ENCODE measurements at regions not wholly inside any gene's neighbourhood (a gene's known extent, or its start where the extent isn't known, plus 50 kb on each side); places are given as distances from the start of the nearest gene placed in this dataset.
A peak's percentile ranks its signal among the peaks of the same experiment; 100 is the strongest.

DNA sequence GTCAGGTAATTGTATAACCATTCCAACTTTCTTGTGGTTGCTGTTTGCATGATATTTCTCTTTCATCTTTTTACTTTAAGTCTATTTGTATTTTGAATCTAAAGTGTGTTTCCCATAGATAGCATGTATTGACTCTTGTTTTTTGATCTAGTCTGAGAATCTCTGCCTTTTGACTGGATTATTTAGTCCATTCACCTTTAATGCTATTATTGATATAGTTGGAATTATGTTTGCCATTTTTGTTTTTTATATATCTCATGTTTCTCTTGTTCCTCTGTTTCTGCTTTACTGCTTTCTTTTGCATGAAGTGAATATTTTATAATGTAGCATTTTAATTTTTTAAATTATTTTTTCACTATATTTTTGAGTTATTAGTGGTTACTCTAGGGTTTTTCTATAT lies 103.9 kb upstream of the PMCH start:
- no peaks in the 10 kb centered on the region for H3K9me2 ChIP-seq (ENCODE audit: insufficient read depth, low read length)
- no peak for TF ChIP-seq EZH2phosphoT487 (IDR thresholded peaks at IDR 0.05; ENCODE audit: borderline replicate concordance, low read depth, low read length)
- TF ChIP-seq, protein P1, sequence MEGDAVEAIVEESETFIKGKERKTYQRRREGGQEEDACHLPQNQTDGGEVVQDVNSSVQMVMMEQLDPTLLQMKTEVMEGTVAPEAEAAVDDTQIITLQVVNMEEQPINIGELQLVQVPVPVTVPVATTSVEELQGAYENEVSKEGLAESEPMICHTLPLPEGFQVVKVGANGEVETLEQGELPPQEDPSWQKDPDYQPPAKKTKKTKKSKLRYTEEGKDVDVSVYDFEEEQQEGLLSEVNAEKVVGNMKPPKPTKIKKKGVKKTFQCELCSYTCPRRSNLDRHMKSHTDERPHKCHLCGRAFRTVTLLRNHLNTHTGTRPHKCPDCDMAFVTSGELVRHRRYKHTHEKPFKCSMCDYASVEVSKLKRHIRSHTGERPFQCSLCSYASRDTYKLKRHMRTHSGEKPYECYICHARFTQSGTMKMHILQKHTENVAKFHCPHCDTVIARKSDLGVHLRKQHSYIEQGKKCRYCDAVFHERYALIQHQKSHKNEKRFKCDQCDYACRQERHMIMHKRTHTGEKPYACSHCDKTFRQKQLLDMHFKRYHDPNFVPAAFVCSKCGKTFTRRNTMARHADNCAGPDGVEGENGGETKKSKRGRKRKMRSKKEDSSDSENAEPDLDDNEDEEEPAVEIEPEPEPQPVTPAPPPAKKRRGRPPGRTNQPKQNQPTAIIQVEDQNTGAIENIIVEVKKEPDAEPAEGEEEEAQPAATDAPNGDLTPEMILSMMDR (conservative IDR thresholded peaks at IDR 0.05; ENCODE audit: low read length), result no peak
- ChIA-PET POLR2A (no interaction called here), CTCF (ENCODE audit: unreplicated experiment) (no interaction called here)
- no peak overlapping the region for H3K27ac ChIP-seq (ENCODE audit: low read depth, low read length, poor library complexity, severe bottlenecking)
- H3K4me1 ChIP-seq (ENCODE audit: insufficient read depth, low read length, poor library complexity, severe bottlenecking), result no peaks in the 10 kb centered on the region
- no peaks in the 10 kb centered on the region for H4K20me1 ChIP-seq (ENCODE audit: insufficient read depth, low read length)
- H3K9me3 ChIP-seq (ENCODE audit: low read length), result no peaks in the 10 kb centered on the region
- no peak overlapping the region for H3K4me3 ChIP-seq (ENCODE audit: low read depth, low read length, poor library complexity, severe bottlenecking)
- no peak overlapping the region for H2AFZ ChIP-seq (ENCODE audit: low read length)
- no peaks in the 10 kb centered on the region for H3K36me3 ChIP-seq (ENCODE audit: insufficient read depth, low read length)
- intact Hi-C loops (cut with micrococcal nuclease; ENCODE audit: unreplicated experiment), result loop anchor here (5.0 kb wide), 1 partner anchor 384 kb away; no protein-coding TSS in a partner anchor
- no peaks in the 10 kb centered on the region for H3K79me2 ChIP-seq (ENCODE audit: insufficient read depth, low read depth, low read length)
- BruUV-seq (replicated peaks), result no TSS peak
- H3K4me2 ChIP-seq (ENCODE audit: low read length), result no peak overlapping the region
- no peak for DNase-seq (ENCODE audit: low spot score)

DNA sequence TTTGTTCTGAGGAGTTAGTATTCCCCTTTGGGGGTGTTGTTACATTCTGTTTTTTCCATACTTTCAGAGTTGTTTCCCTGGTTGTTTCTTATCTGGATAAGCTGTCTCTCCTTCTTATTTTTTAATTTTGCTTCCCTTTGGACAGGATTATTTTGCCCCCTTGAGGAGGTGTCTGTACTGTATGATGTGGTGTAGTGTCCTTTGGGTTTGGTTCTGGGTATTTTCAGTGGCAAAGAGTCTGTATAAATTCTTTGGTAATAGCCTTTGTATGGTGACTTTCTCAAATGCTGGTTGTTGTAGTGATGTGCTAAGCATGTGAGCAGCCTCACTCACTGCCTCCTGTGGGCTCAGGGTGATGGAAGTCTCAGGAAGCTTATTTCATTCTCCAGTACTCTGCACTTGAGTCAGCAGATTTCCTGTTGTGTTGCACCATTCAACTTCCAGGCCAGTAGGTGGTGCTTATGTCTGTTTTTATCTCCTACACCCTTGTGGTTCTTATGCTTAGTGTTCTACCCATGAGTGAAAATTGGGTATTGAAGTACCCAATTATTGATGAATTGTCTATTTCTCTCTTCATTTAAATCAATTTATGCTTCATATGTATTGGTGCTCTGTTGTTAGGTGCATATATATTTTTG lies 103.3 kb upstream of the PMCH start:
- Histone ChIP-seq H3K4me3 (ENCODE audit: low read depth, low read length, poor library complexity, severe bottlenecking) (no peak overlapping the region), H3K9me3 (ENCODE audit: low read length) (no peaks in the 10 kb centered on the region), H3K9me2 (ENCODE audit: insufficient read depth, low read length) (no peaks in the 10 kb centered on the region), H4K20me1 (ENCODE audit: insufficient read depth, low read length) (no peaks in the 10 kb centered on the region), H3K4me1 (ENCODE audit: insufficient read depth, low read length, poor library complexity, severe bottlenecking) (no peaks in the 10 kb centered on the region), H3K79me2 (ENCODE audit: insufficient read depth, low read depth, low read length) (no peaks in the 10 kb centered on the region), H2AFZ (ENCODE audit: low read length) (no peak overlapping the region), H3K4me2 (ENCODE audit: low read length) (no peak overlapping the region), H3K36me3 (ENCODE audit: insufficient read depth, low read length) (no peaks in the 10 kb centered on the region), H3K27ac (ENCODE audit: low read depth, low read length, poor library complexity, severe bottlenecking) (no peak overlapping the region)
- CTCF ChIA-PET (ENCODE audit: unreplicated experiment), result no interaction called here
- no TSS peak for BruUV-seq (replicated peaks)
- intact Hi-C loops (cut with micrococcal nuclease; ENCODE audit: unreplicated experiment), result loop anchor here (5.0 kb wide), 1 partner anchor 384 kb away; no protein-coding TSS in a partner anchor
- peak; percentile 35 for DNase-seq (ENCODE audit: low spot score)
- TF ChIP-seq, protein P1 (conservative IDR thresholded peaks at IDR 0.05; ENCODE audit: low read length), result peak; percentile 73
- no peak for TF ChIP-seq EZH2phosphoT487 (IDR thresholded peaks at IDR 0.05; ENCODE audit: borderline replicate concordance, low read depth, low read length)
- POLR2A ChIA-PET, result no interaction called here

DNA sequence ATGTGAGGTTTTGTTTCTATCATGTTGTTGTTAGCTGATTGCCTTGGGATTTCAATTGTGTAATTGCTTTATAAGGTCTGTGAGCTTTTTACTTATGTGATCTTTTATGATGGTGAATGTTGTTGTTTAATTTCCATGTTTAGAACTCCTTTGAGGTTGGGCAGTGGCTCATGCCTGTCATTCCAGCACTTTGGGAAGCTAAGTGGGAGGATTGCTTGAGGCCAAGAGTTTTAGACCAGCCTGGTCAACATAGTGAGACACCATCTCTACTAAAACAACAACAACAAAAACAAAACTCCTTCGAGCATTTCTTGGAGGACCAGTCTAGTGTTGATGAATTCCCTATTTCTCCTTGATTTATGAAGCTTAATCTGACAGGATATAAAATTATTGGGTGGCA lies 102.1 kb upstream of the PMCH start:
- no TSS peak for BruUV-seq (replicated peaks)
- Histone ChIP-seq H2AFZ (ENCODE audit: low read length) (no peak overlapping the region), H3K9me2 (ENCODE audit: insufficient read depth, low read length) (no peaks in the 10 kb centered on the region), H3K79me2 (ENCODE audit: insufficient read depth, low read depth, low read length) (no peaks in the 10 kb centered on the region), H3K36me3 (ENCODE audit: insufficient read depth, low read length) (no peaks in the 10 kb centered on the region), H3K4me1 (ENCODE audit: insufficient read depth, low read length, poor library complexity, severe bottlenecking) (no peaks in the 10 kb centered on the region), H3K4me3 (ENCODE audit: low read depth, low read length, poor library complexity, severe bottlenecking) (no peak overlapping the region), H3K4me2 (ENCODE audit: low read length) (no peak overlapping the region), H4K20me1 (ENCODE audit: insufficient read depth, low read length) (no peaks in the 10 kb centered on the region), H3K27ac (ENCODE audit: low read depth, low read length, poor library complexity, severe bottlenecking) (no peak overlapping the region), H3K9me3 (ENCODE audit: low read length) (no peaks in the 10 kb centered on the region)
- intact Hi-C loops (cut with micrococcal nuclease; ENCODE audit: unreplicated experiment), result loop anchor here (5.0 to 10.0 kb wide), 3 partner anchors 205 to 382 kb away; no protein-coding TSS in a partner anchor
- DNase-seq (ENCODE audit: low spot score), result no peak
- CTCF ChIA-PET (ENCODE audit: unreplicated experiment), result no interaction called here
- POLR2A ChIA-PET, result interaction anchor here (0.6 to 0.7 kb wide), 2 partner anchors 398 to 1245 kb away, joined by 4 read pairs; no protein-coding TSS in a partner anchor
- no peak for TF ChIP-seq EZH2phosphoT487 (IDR thresholded peaks at IDR 0.05; ENCODE audit: borderline replicate concordance, low read depth, low read length)
- TF ChIP-seq, protein P1 (conservative IDR thresholded peaks at IDR 0.05; ENCODE audit: low read length), result no peak

Data from OCI-LY7 (cell line).